ENCODE measurements at regions not wholly inside any gene's neighbourhood (a gene's known extent, or its start where the extent isn't known, plus 50 kb on each side); places are given as distances from the start of the nearest gene placed in this dataset.

DNA sequence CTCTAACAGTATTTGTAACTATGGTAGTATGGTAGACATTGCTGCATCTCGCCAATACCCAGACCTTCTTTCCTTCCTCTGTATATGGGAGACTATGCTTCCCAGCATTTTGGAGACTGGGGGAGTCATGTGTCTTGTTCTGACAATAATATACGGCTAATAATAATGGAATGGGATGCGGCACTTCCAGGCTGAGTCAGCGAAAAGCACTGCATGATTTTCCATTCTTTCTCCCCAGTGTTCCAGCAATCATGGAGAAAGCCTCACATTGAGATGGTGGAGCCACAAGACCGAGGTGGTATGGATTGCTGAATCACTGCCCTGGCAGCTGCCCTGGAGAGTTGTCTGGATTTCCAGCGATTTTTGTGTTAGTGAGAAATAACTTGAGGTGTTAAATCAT is 77.1 kb upstream of the FIBIN start:
- Histone ChIP-seq H3K4me3 (no peak overlapping the region), H3K27ac (no peak overlapping the region), H3K9me3 (no peaks in the 10 kb centered on the region), H3K36me3 (no peaks in the 10 kb centered on the region), H3K4me1 (peaks cover 0 to 11% (median 4%) of the 10 kb centered on the region in 4 donors), H3K27me3 (no peaks in the 10 kb centered on the region)
- no peak for TF ChIP-seq EP300 (IDR thresholded peaks at IDR 0.05)
- TF ChIP-seq POLR2A (IDR thresholded peaks at IDR 0.05): no peak
- TF ChIP-seq, protein P1, sequence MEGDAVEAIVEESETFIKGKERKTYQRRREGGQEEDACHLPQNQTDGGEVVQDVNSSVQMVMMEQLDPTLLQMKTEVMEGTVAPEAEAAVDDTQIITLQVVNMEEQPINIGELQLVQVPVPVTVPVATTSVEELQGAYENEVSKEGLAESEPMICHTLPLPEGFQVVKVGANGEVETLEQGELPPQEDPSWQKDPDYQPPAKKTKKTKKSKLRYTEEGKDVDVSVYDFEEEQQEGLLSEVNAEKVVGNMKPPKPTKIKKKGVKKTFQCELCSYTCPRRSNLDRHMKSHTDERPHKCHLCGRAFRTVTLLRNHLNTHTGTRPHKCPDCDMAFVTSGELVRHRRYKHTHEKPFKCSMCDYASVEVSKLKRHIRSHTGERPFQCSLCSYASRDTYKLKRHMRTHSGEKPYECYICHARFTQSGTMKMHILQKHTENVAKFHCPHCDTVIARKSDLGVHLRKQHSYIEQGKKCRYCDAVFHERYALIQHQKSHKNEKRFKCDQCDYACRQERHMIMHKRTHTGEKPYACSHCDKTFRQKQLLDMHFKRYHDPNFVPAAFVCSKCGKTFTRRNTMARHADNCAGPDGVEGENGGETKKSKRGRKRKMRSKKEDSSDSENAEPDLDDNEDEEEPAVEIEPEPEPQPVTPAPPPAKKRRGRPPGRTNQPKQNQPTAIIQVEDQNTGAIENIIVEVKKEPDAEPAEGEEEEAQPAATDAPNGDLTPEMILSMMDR (IDR thresholded peaks at IDR 0.05): no peak
- TF ChIP-seq POLR2AphosphoS5 (IDR thresholded peaks at IDR 0.05): no peak
- DNase-seq: no peak
- 74 to 86% methylated on average over 6 of the region's 6 CpGs for WGBS, 2 donors
- intact Hi-C loops (cut with DNase I): no loop called here

DNA sequence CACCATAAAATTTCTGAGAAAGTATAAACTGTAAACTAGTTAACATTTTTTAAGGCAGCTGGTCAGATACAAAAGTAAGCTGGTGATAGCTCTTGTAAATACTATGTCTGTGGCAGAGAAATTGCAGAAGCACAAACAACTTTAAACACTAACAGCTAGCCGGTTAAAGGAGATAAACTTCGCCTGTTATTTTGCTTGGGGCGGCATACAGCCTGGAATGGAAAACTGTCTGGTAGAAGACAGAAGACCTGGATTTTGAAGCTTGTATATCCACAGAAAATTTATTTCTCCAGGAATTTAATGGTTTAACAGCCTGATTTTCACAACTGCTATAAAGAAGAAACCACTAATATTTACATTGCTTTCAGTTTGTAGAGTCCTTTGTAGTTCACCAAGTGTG is 65.3 kb upstream of the FIBIN start:
- H3K27me3 ChIP-seq: no peaks in the 10 kb centered on the region
- no peak for DNase-seq
- TF ChIP-seq, protein P1 (IDR thresholded peaks at IDR 0.05): no peak
- TF ChIP-seq POLR2A (IDR thresholded peaks at IDR 0.05) (no peak), POLR2AphosphoS5 (IDR thresholded peaks at IDR 0.05) (peak in 1 of 4 donors; percentile 49), EP300 (IDR thresholded peaks at IDR 0.05) (no peak)
- WGBS, 2 donors: 59 to 64% methylated on average over 3 of the region's 3 CpGs
- H3K27ac ChIP-seq: peak overlapping the region in 3 of 4 donors; percentile 60 to 82 (median 76)
- H3K4me1 ChIP-seq: peaks cover 0 to 36% (median 34%) of the 10 kb centered on the region in 4 donors
- H3K36me3 ChIP-seq: no peaks in the 10 kb centered on the region
- peak overlapping the region in 1 of 4 donors; percentile 8 for H3K4me3 ChIP-seq
- H3K9me3 ChIP-seq: no peaks in the 10 kb centered on the region
- intact Hi-C loops (cut with DNase I): loop anchor here (5.0 kb wide), 1 partner anchor 81 kb away; no protein-coding TSS in a partner anchor

- no peaks in the 10 kb centered on the region for H3K9me3 ChIP-seq
- no peaks in the 10 kb centered on the region for H3K27me3 ChIP-seq
- TF ChIP-seq POLR2AphosphoS5 (IDR thresholded peaks at IDR 0.05) (no peak), EP300 (IDR thresholded peaks at IDR 0.05) (no peak)
- TF ChIP-seq, protein P1 (IDR thresholded peaks at IDR 0.05): no peak
- intact Hi-C loops (cut with DNase I): loop anchor here (5.0 kb wide), 2 partner anchors 82 to 83 kb away; no protein-coding TSS in a partner anchor
- no peaks in the 10 kb centered on the region for H3K36me3 ChIP-seq
- H3K27ac ChIP-seq: peak overlapping the region in 3 of 4 donors; percentile 60 to 82 (median 76)
- H3K4me3 ChIP-seq: no peak overlapping the region
- peaks cover 0 to 36% (median 34%) of the 10 kb centered on the region in 4 donors for H3K4me1 ChIP-seq
- WGBS, 2 donors: 47 to 62% methylated on average over 3 of the region's 3 CpGs
- DNase-seq: no peak
These were observed 64.0 kb upstream of the FIBIN start for GRCh38 chr11:26929806-26930517.

DNA sequence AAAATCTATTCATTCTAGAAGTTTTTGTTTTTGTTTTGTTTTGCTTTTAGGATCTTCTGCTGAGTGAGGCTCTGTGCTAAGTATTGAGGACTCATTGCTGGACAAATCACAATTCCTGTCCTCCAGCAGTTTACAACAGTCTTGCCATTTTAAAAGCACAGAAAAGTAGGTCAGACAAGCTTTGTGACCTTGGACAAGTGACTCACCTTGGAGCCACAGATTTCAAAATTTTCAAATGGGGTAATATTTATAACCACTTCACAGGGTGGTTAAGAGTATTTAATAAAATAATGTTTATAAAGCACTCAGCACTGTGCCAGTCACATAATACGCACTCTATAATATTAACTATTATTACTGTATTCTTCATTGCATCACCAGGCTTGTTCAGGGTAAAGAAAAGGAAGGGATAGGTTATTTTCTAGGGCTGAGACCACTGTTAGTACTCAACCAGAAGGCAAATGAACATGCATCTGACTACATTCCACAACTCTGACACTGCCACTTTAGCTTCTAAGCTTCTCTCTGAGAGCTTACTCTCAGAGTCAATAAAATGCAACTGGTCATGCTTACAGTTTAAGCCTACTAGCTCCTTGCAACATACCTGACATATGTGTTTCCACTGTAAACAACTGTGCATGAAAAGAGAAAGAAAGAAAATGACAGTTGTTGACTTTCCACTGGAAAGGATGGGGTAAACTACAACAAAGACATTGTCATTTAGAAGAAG is 63.2 kb upstream of the FIBIN start:
- H3K4me3 ChIP-seq: no peak overlapping the region
- intact Hi-C loops (cut with DNase I): loop anchor here (5.0 kb wide), 1 partner anchor 82 kb away; no protein-coding TSS in a partner anchor
- no peaks in the 10 kb centered on the region for H3K36me3 ChIP-seq
- no peaks in the 10 kb centered on the region for H3K27me3 ChIP-seq
- peaks cover 0 to 36% (median 34%) of the 10 kb centered on the region in 4 donors for H3K4me1 ChIP-seq
- TF ChIP-seq EP300 (IDR thresholded peaks at IDR 0.05) (no peak), POLR2A (IDR thresholded peaks at IDR 0.05) (no peak), POLR2AphosphoS5 (IDR thresholded peaks at IDR 0.05) (no peak)
- TF ChIP-seq, protein P1 (IDR thresholded peaks at IDR 0.05): no peak
- no peak for DNase-seq
- H3K27ac ChIP-seq: peak overlapping the region in 3 of 4 donors; percentile 60 to 82 (median 76)
- H3K9me3 ChIP-seq: no peaks in the 10 kb centered on the region
- WGBS, 2 donors: 2 to 52% methylated on average over 1 of the region's 1 CpG
